D721Med (cell line): ENCODE measurements at regions not wholly inside any gene's neighbourhood (a gene's known extent, or its start where the extent isn't known, plus 50 kb on each side); places are given as distances from the start of the nearest gene placed in this dataset.
"Not testable (repeated sequence)": the region's sequence is repeated elsewhere in the genome, so short reads cannot be mapped to it uniquely, and the experiment has no call there.

ENCODE experiments used
- DNase-seq: peaks from one replicate; pipeline ENCODE4 v3.0.0; 2011; ENCODE audit warnings: low spot score; ENCODE audit not compliant: insufficient read length
- FAIRE-seq: peaks from 2 replicates; lab custom pipeline; 2011; peaks lifted over from hg19 to GRCh38; lab: Jason Lieb, UNC
- TF ChIP-seq, protein P1 (sequence below): IDR thresholded peaks from 2 replicates; pipeline ENCODE4 v1.5.1; 2012; ENCODE audit warnings: mild to moderate bottlenecking, control low read depth; ENCODE audit not compliant: insufficient read depth; ENCODE audit errors: missing control alignments

DNA sequence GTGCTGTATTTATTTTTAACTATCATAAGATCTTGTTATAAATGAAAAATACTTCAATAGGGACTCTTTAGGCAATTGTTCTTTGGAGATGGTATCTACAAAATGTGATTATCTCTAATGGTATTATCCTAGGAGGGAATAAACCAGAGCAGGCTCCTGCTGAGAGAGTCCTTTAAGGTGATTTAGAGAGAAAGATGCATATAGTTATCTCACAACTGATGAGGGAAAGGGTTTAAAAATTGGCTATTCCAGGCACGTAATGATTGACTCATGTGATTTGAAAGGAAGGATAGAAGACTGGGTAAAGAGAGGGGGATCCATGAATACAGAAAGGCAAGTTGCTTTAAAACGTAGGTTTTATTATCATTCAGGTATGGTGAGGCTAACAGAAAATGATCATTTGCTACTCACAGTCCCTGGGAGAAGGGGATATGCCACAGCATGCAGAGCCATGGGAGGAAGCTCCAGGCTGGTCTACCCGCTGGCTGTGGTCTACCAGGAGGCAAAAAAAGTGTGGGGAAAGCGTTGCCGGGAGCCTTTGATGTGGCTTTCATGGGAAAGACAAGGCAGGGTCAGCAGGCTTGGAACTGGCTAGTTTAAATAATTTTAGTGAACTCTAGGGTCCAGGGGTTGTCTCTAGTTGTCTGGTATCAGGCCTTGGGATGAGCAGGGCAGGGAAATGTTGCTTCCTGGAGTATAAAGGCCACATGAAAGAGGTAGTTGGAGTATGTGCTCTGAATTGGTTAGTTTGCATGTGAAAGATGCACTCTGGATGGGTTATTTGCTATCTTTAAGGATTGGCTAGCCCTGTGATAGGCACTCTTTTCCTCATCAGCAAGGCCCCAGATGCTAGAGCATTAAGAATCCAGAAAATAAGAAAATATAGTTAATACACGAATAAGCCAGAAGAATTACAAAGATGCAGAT, 798.4 kb upstream of the GRM7 start:
- TF ChIP-seq, protein P1, sequence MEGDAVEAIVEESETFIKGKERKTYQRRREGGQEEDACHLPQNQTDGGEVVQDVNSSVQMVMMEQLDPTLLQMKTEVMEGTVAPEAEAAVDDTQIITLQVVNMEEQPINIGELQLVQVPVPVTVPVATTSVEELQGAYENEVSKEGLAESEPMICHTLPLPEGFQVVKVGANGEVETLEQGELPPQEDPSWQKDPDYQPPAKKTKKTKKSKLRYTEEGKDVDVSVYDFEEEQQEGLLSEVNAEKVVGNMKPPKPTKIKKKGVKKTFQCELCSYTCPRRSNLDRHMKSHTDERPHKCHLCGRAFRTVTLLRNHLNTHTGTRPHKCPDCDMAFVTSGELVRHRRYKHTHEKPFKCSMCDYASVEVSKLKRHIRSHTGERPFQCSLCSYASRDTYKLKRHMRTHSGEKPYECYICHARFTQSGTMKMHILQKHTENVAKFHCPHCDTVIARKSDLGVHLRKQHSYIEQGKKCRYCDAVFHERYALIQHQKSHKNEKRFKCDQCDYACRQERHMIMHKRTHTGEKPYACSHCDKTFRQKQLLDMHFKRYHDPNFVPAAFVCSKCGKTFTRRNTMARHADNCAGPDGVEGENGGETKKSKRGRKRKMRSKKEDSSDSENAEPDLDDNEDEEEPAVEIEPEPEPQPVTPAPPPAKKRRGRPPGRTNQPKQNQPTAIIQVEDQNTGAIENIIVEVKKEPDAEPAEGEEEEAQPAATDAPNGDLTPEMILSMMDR = no peak
- FAIRE-seq (no peak), DNase-seq (no peak)

DNA sequence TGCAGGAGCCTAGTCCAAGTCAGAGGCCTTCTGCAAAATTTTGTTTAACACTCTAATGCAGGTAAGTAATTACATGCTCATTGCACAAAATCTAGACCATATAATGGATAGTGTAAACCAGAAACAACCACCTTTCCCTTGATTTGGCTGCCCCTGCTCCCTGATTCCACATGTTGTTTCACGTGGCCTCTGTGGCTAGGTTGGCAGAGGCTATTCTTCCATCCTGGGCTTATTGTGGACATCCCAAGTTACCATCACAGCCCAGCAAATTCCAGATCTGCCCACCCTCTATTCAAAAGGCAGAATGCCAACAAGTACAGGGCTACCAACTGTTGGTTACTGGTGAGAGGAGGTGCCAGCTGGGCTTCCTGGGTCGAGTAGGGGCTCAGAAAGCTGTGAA, 794.5 kb upstream of the GRM7 start:
- DNase-seq (no peak), FAIRE-seq (no peak)
- TF ChIP-seq, protein P1 = no peak

DNA sequence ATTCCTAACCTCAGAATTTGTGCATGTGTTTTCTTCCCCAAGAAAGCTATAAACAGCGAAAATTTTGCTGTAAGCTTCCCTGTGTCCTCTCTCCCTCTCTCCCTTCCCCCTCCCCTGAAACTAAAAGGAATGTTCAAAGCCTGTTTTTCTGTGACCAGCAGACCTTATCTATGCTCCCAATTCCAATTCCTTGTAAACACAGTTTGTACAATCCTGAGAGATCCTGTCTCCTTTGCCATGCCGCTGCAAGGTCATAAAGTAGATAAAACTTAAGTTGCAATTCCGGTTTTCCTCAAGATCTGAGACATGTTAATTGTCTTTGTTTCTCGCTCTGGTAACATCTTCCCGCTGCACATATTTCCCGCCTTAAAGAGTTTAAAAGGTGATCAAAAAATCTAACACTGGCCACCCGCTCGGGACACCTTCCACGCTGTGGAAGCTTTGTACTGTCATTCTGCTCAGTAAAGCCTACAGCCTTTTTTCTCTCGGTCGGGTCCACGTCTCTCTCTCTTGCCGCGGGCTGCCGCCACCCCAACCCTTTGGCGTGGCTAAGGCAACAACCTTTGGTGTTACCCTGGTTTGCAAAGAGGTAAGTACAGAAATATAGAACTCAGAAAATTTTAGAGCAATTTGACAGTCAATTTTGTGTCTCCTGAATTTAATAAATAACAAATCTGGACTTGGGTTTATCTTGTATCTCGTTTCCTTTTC, 793.9 kb upstream of the GRM7 start:
- not testable (repeated sequence) for DNase-seq, FAIRE-seq

DNA sequence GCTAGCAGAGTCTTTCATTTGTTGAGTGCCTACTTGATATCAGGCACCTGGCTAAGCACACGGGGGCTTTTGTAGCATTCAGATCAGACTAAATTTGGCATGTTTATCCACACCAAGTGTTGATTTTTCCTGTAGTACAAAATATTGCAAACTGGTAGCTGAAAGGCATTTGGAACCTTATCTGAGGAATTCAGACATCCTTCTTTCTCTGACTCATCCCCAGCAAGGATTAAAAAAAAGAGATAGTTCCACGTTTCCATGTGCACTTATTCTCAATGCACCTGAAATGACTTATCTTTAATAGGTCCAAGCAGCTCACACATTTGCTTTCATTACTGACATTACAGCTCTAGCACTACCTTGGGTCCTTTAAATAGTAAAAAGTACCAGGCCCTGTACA, 786.0 kb upstream of the GRM7 start:
- no peak for FAIRE-seq
- DNase-seq = no peak
- TF ChIP-seq, protein P1 = no peak

DNA sequence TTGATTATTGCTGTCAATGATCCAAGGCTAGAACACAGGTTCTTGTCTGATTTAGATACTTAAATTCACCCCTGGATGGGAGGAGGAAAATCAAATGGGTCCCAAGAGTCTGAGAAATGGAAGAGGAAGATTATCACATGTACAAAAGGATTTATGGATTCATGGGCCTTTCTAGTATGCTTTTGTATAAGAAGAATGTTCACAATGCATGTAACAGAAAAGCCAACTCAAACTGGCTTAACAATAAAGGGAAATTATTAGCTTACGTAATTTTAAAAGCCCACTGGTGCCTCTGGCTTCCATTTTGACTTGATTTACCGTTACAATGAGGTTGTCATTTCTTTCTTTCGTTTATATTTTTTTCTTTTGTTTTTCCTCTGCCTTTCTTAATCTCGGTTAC, 782.5 kb upstream of the GRM7 start:
- TF ChIP-seq, protein P1 = no peak
- FAIRE-seq (no peak), DNase-seq (no peak)

DNA sequence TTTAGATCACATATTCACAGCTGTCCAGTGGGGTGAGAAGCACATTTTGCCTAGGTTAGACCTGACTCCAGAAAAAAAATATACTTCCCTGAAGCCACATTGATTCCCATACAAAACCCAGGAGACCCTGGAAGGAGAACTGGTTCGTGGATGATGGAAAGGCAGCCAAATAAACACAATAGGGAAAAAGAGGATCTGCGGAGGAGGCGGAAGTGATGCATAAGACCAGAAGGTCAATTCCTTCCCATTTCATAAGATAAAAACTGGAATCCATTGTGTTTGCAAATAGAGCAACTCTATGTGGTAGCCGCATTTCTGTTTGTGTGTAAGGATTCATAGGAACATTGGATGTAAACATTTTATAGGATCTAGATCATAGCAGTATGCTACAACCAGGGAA, 781.9 kb upstream of the GRM7 start:
- DNase-seq = no peak
- no peak for FAIRE-seq
- TF ChIP-seq, protein P1 = no peak

DNA sequence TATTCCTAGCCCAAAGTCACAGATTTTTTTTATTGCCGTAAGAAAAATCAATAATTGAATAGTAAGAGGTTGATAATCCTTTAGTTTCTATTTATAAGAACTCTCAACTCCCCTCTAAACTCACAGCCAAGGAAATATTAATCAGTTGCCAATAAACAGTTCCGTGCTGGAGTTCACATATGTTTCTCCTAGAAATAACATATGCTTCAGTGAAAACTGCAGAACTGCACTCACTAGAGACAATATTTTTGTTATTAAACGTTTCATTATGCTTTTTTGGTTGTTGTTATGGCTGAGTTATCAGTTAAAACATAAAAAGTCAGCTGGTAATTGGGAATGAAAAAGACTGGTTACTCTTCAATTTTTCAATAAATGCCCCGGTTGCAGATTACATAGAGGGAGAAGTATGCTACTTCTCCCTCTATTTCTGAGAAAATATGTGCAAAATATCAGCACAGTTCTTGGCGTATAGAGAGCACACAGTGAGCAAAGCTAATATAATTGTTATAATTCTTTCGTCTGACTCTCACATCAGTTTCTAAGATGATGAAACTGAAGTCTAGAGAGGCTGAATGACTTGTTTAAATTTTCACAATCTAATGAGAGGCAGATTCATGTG, 781.2 kb upstream of the GRM7 start:
- DNase-seq = no peak
- TF ChIP-seq, protein P1 = no peak
- FAIRE-seq = no peak
